Right hindlimb (tissue), 1 donor: ENCODE measurements at regions not wholly inside any gene's neighbourhood (a gene's known extent, or its start where the extent isn't known, plus 50 kb on each side); places are given as distances from the start of the nearest gene placed in this dataset.
A peak's percentile ranks its signal among the peaks of the same experiment; 100 is the strongest.

ENCODE experiments used
- DNase-seq: peaks from one replicate; pipeline ENCODE4 v3.0.0-alpha.2; 2018

- DNase-seq = peak; percentile 88
Observed at GRCh38 chr12:124517260-124518050, 50.0 kb downstream of the NCOR2 start.

- no peak for DNase-seq
Observed at GRCh38 chr12:124516850-124517249, 50.6 kb downstream of the NCOR2 start.

GRCh38 chr12:124515981-124516380 is 51.4 kb downstream of the NCOR2 start:
- DNase-seq = no peak

- DNase-seq = no peak
Observed at GRCh38 chr12:124514996-124515932, 52.1 kb downstream of the NCOR2 start.

DNA sequence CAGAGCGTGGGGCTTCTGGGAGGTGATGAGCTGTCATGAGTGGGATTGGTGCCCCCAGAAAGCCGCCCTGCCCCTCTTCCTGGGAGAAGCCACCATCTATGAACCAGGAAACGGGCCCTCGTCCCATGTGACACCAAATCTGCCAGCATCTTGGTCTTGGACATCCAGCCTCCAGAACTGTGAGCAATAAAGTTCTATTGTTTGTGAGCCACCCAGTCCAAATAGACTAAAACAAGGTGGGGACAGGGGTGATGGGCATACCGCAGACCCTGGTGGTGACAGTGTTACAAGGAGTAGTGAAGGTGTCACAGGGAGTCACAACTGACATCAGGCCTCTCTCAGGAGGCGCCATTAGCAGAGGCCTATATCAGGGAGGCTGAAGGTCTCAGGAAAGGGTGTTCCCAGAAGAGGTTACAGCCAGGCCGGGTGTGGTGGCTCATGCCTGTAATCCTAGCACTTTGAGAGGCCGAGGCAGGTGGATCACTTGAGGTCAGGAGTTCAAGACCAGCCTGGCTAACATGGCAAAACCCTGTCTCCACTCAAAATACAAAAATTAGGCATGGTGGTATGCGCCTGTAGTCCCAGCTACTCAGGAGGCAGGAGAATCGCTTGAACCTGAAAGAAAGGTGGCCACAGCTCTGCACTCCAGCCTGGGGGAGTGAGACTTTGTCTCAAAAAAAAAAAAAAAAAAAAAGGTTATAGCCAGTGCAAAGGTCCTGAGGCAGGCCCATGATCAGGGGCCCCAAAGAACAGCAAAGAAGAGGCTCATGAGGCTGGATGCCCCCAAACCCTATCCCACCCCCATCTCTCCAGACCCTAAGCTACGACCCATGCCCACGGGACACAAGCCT is 53.0 kb downstream of the NCOR2 start:
- DNase-seq = no peak

- no peak for DNase-seq
Observed at GRCh38 chr12:124513297-124513867, 54.0 kb downstream of the NCOR2 start.

DNA sequence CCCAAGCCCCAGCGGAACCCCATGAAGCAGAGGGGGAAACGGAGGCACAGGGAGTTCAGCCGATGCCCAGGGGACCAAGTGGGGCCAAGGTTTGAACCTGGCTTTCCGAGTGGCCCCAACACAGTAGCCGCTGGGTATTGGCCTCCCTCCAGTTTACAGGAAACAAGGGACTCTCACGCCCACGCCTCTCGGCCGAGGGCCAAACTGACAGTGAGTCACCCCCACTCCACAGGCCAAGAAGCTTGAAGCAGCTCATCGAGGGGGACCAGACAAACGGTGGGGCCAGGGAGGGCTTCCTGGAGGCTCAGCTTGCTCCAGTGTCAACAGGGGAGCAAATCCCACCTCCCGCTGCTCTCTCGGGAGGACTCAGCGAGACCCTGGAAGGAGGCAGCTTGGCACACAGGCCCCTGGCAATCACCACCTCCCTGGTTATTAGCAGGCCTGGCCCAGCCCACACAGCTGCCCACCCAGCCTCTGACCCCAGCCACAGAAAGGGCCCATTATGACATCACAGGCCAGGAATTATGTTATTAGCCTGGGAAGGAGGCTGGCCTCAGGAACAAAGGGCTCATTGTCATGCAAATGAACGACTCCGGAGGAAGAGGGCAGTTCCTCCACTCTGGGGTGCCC is 54.6 kb downstream of the NCOR2 start:
- DNase-seq = peak; percentile 87

DNA sequence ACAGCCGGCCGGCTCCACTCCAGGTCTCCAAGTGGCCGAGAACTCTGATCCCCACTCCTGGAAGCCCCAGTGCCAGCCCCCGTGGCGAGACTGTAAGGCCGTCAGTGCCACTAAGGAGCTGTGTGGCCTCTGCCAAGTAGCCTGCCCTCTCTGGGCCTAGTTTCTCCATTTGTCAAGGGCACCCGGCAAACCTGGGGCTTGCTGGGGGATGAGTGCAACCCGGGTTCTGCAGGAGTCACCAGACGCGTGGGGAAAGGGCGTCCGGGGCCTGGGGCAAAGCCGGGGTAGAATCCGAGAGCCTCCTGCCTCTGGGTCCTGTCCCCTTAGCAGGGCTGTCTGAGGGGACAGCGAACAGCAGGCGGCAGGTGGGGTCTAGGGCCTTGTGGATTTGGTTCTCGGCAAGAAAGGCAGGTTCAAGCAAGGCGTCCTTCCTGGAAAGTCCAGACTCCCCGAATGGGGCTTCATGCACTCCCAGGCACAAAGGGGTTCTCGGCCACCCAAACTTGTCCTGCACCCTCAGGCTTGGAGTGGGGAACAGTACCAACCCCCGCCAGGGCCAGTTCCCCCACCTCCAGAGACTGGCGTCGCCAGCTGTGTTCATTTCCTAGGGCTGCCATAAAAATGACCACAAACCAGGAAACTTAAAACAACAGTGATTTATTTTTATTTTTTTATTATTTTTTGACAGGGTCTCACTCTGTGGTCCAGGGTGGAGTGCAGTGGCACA is 56.0 kb downstream of the NCOR2 start:
- no peak for DNase-seq

DNA sequence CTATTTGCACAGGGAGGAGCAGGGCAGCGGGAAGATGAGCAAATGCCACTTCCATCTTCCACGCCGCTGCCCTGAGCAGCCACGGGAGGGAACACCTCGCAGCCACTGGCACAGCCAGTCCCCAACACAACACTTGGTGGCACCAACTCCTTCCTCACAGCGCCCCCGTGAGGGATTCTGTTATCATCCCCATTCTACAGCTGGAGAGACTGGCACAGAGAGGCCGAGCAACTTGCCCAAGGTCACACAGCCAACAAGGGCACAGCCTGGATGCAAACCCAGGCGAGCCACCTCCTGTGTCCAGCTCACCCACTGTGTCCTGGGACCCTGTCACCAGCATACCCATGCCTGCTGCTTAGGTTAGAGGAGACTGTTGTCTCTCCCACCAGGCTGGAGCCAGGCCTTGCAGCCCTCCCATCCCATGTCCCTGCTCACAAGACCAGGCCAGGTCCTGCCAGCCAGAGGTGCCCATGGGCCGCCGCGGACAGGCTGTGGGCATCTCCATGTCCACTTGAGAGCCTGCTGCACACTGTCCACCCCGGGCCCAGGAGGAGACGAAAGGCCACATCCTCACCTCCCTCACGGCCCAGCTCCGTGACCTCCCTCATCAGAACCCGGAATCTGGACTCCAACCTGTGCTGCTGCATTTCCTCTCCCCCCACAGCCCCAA is 57.0 kb downstream of the NCOR2 start:
- no peak for DNase-seq

DNA sequence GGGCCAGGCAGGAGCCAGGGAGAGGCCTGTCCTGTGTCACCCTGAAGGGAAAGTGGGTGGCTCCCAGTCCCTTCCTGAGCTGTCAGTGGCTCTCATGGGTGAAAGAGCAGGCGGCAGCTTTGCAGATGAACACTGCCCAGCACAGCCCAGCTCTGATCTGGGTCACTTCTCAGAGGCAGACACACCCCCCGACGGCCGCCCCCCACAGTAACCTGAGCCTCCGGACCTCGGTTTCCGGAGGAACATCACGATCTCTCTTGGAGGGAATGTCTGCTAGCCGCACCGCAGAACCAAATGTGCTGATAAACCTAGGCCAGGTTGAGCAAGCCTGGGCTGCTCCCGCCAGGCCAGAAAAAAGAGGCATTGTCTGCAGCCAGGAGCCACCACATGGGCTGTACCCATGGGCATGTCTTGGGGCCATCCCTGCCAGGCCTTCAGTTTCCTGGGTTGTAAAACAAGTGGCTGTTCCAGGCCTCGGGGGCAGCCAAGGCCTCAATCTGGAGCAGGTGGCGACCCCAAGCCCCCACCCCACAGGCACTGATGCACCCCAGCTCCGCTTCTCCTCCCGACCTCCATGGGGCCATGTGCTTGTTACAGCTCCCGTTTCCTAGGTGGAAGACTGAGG is 57.6 kb downstream of the NCOR2 start:
- DNase-seq = peak; percentile 75

GRCh38 chr12:124509300-124509675 is 58.1 kb downstream of the NCOR2 start:
- DNase-seq = no peak

DNA sequence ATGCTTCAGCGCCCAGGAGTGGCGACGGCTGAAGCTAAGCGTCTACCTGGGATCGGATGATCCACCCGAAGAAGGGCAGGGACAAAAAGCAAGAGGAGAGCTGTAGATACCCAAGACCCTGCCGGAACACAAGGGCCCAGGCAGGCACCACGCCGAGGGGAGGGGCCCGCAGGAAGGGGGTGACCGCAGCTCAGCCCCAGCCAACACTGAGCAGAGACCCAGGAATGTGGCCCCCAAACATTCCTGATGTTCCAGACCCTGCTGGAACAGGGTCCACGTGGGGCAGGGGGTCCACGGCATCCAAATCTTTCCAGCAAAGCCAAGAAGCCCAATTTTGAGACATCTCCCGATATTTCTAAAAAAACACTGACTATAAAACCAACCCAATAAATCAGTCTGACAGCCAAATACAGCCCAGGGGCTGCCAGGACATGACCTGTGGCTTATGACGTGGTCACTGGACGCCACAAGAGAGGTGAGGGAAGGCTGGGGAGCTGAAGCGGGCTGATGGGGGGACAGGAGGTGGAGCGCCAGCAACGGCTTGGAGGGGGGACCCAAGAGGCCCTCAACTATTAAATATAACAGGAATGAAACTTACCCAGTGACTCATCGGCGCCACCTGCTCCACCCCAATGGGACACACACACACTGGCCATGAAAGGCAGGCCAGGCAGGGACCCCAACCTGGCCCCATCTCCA is 58.9 kb downstream of the NCOR2 start:
- DNase-seq = peak; percentile 61

DNA sequence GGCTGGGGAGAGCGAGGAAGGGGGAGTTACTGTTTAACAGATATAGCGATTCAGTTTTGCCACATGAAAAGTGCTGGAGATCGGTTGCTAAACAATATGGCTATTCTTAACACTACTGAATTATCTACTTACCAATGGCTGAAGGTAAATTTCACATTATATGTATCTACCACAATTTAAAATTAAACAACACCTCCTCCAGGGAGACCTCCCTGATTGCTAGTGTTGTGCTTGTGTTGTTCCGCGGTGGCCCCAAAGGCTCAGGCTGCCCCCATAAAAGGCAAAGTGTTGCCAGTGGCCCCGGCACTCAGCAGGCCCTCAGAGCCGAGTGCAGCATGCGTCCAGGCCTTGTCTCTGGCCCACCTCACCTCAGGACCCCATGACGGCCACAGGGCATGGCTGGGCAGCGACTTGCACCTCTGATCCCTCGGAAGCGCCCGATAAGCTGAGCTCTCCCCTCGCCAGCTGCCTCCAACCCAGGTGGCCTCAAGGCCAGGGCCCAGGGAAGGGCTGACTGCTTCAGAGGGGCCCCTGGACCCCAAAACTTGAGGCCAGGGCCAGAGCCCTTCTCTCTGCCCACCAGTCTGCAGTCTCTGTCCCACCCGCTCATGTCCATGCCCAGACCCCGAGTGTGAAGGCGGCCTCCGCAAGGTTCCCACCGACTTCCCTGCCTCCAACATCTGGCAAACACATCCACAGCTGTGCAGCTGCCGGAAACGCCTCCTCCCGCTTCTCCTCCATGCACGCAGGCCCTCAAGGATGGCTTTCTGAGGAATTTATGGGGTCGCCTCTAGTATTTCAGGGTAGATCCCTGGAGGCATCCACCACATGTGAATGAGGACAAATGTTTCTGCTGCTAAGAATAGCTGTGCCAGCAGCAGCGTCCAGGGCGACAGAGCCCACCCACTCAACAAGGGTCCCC is 60.0 kb downstream of the NCOR2 start:
- DNase-seq = peak; percentile 92

DNA sequence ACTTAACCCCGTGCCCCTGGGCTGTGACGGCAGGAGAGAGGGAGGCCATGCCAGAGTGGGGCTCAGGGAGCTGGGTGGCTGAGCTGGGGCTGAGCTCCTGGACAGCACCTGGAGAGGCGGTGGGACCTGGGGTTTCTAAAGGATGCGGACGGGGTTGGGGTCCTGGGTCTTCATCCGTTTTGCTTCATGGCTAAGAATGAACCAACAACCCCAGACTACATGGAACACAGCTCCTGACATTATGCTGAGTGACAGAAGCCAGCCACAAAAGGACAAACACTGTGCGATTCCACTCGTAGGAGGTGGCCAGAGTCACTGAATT is 60.6 kb downstream of the NCOR2 start:
- no peak for DNase-seq

GRCh38 chr12:124506145-124506831 is 61.1 kb downstream of the NCOR2 start:
- DNase-seq = peak; percentile 87

GRCh38 chr12:124505001-124505818 is 62.2 kb downstream of the NCOR2 start:
- DNase-seq = no peak
